HepG2 (cell line): ENCODE measurements at regions not wholly inside any gene's neighbourhood (a gene's known extent, or its start where the extent isn't known, plus 50 kb on each side); places are given as distances from the start of the nearest gene placed in this dataset.

ENCODE experiments used
- BRF2 ChIP-seq: sonication (generic); formaldehyde crosslinking; IDR thresholded peaks from 2 replicates; pipeline ENCODE4 v1.8.1; 2022; ENCODE audit warnings: mild to moderate bottlenecking, missing genetic modification reagents
- CTCF ChIP-seq: sonication (generic); formaldehyde crosslinking; IDR thresholded peaks from 2 replicates; pipeline ENCODE4 v1.5.0; 2020; ENCODE audit warnings: mild to moderate bottlenecking, missing genetic modification reagents, moderate library complexity
- GABPA ChIP-seq, 2 experiments: IDR thresholded peaks; 2 replicates each; pipeline ENCODE4 v1.6.1; 2011 to 2016; ENCODE audit warnings: low read depth in 2 of 2, low read length in 1 of 2, missing biosample characterization in 1 of 2, missing genetic modification characterization in 1 of 2
- U2AF1 ChIP-seq: fragments of 200-400 bp; formaldehyde crosslinking; optimal IDR thresholded peaks from 2 replicates; pipeline ENCODE3; 2017; ENCODE audit warnings: mild to moderate bottlenecking, low read depth, low read length

DNA sequence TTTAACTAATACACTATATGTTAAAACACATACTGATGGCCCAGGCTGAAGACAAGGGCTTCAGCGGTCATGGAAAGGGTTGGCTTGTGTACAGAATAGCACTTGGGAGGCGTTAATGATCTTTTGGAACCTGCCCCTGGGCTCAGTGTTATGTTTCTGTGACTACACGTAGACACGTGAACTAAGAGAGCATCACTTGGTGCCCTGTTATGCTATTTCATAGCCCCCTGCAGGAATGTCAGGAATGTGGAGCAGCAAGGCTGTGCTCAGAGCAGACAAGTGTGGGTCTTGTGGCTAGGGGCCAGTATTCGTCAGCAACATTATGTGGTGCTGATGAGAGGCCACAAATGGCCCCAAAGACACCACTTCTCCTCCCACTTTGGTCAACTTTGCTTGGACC lies 132.4 kb downstream of the MAP3K21 start:
- no peak for TF ChIP-seq CTCF (CRISPR knock-in tag)
- no peak for TF ChIP-seq U2AF1
- TF ChIP-seq GABPA (IDR thresholded peaks at IDR 0.05; ENCODE audit: low read depth, low read length), result no peak
- TF ChIP-seq GABPA (CRISPR knock-in tag; IDR thresholded peaks at IDR 0.05; ENCODE audit: low read depth), result no peak
- TF ChIP-seq BRF2 (CRISPR knock-in tag), result no peak
